A549 (cell line): ENCODE measurements at regions not wholly inside any gene's neighbourhood (a gene's known extent, or its start where the extent isn't known, plus 50 kb on each side); places are given as distances from the start of the nearest gene placed in this dataset.

Experiments used
- ATAC-seq, 2 experiments: fragments of 200-7000 bp in 1 of 2; fragments of >200 bp in 1 of 2; cut with Nextera tagmentation in 1 of 2; cut with Tn5 transposase in 1 of 2; 3 replicates each; pipeline versions ENCODE4 v1.8.0 to v1.9.1; 2018 to 2020; ENCODE audit warnings: mild to moderate bottlenecking in 1 of 2, moderate library complexity in 1 of 2
- CTCF ChIA-PET: fragments of 300-600 bp; sonication (Branson Sonifier 250); formaldehyde crosslinking; extraction: SDS; loops from one replicate; lab custom pipeline; 2021; ENCODE audit warnings: antibody characterized with exemption, inconsistent platforms; lab: Yijun Ruan, JAX
- POLR2A ChIA-PET: fragments of 350-600 bp; formaldehyde crosslinking; extraction: SDS; loops from one replicate; lab custom pipeline; 2021; ENCODE audit warnings: antibody characterized with exemption, inconsistent platforms; lab: Yijun Ruan, JAX
- DNase-seq, 2 experiments: peaks; one replicate each; pipeline versions ENCODE4 v3.0.0 to v3.0.0-alpha.2; 2011 to 2016; ENCODE audit warnings: low read depth in 1 of 2, low spot score in 1 of 2
- FAIRE-seq: peaks from 2 replicates; lab custom pipeline; 2011; peaks lifted over from hg19 to GRCh38; lab: Jason Lieb, UNC
- H3K27ac ChIP-seq, 2 experiments: fragments of >200 bp; sonication (Bioruptor Twin); formaldehyde crosslinking; 3 replicates each; pipeline ENCODE4 v1.5.1; 2016 to 2017
- H3K4me1 ChIP-seq: fragments of >200 bp; sonication (Bioruptor Twin); formaldehyde crosslinking; 3 replicates; pipeline ENCODE4 v1.6.1; 2016
- H3K4me2 ChIP-seq: fragments of >200 bp; sonication (Bioruptor Twin); formaldehyde crosslinking; 3 replicates; pipeline ENCODE4 v1.6.1; 2016
- H3K4me3 ChIP-seq: fragments of >200 bp; sonication (Bioruptor Twin); formaldehyde crosslinking; 3 replicates; pipeline ENCODE4 v1.5.1; 2016
- H3K9me3 ChIP-seq: fragments of >200 bp; sonication (Bioruptor Twin); formaldehyde crosslinking; 3 replicates; pipeline ENCODE4 v1.6.1; 2016
- BHLHE40 ChIP-seq: IDR thresholded peaks from 2 replicates; pipeline ENCODE4 v1.6.1; 2012; ENCODE audit warnings: low read depth, low read length, inconsistent platforms
- CBX8 ChIP-seq: fragments of 200-600 bp; sonication (generic); IDR thresholded peaks from 2 replicates; pipeline ENCODE4 v1.6.1; 2016
- CEBPB ChIP-seq, 2 experiments: fragments of >200 bp in 1 of 2; sonication (Bioruptor Twin) in 1 of 2; formaldehyde crosslinking in 1 of 2; IDR thresholded peaks; 2 replicates each; pipeline ENCODE4 v1.6.1; 2012 to 2016
- CHD2 ChIP-seq: fragments of 150-350 bp; IDR thresholded peaks from 2 replicates; pipeline ENCODE4 v1.6.1; 2014; ENCODE audit warnings: low read length; ENCODE audit not compliant: partially characterized antibody
- CHD4 ChIP-seq: fragments of 200-600 bp; sonication (generic); IDR thresholded peaks from 2 replicates; pipeline ENCODE4 v1.6.1; 2016; ENCODE audit warnings: antibody characterized with exemption, mild to moderate bottlenecking, borderline replicate concordance
- ELK1 ChIP-seq: fragments of 150-350 bp; IDR thresholded peaks from 2 replicates; pipeline ENCODE4 v1.6.1; 2014; ENCODE audit warnings: low read depth, mild to moderate bottlenecking, low read length
- GATA3 ChIP-seq: IDR thresholded peaks from 2 replicates; pipeline ENCODE4 v1.6.1; 2012; ENCODE audit warnings: borderline replicate concordance
- HDAC2 ChIP-seq: fragments of 200-600 bp; sonication (generic); IDR thresholded peaks from 2 replicates; pipeline ENCODE4 v1.6.1; 2016
- HES2 ChIP-seq: fragments of >200 bp; sonication (Bioruptor Twin); formaldehyde crosslinking; IDR thresholded peaks from 2 replicates; pipeline ENCODE4 v1.6.1; 2016
- HOXB13 ChIP-seq: fragments of 250-450 bp; sonication (Bioruptor Pico); IDR thresholded peaks from 2 replicates; pipeline ENCODE4 v1.5.0; 2020; ENCODE audit warnings: low read depth, mild to moderate bottlenecking, moderate library complexity
- JUN ChIP-seq, 2 experiments: fragments of >200 bp; sonication (Bioruptor Twin); formaldehyde crosslinking; IDR thresholded peaks; 2 replicates in 1 of 2; 3 replicates in 1 of 2; pipeline ENCODE4 v1.6.1; 2016 to 2017
- JUNB ChIP-seq: fragments of >200 bp; sonication (Bioruptor Twin); formaldehyde crosslinking; IDR thresholded peaks from 2 replicates; pipeline ENCODE4 v1.6.1; 2016
- KDM1A ChIP-seq: fragments of 200-600 bp; sonication (generic); IDR thresholded peaks from 2 replicates; pipeline ENCODE4 v1.6.1; 2016; ENCODE audit warnings: low read depth, mild to moderate bottlenecking
- MAX ChIP-seq: IDR thresholded peaks from 2 replicates; pipeline ENCODE4 v1.6.1; 2012
- MYC ChIP-seq: IDR thresholded peaks from 2 replicates; pipeline ENCODE4 v1.6.1; 2012; ENCODE audit warnings: mild to moderate bottlenecking, inconsistent platforms, low read length, improper control_type of control experiment, borderline replicate concordance
- NR3C1 ChIP-seq: fragments of >200 bp; sonication (Bioruptor Twin); formaldehyde crosslinking; IDR thresholded peaks from 3 replicates; pipeline ENCODE4 v1.6.1; 2017
- PHF8 ChIP-seq: fragments of 200-600 bp; sonication (generic); IDR thresholded peaks from 2 replicates; pipeline ENCODE4 v1.6.1; 2016; ENCODE audit warnings: low read depth, mild to moderate bottlenecking, antibody characterized with exemption, moderate library complexity, borderline replicate concordance
- RAD21 ChIP-seq, 2 experiments: fragments of >200 bp in 1 of 2; sonication (Bioruptor Twin) in 1 of 2; formaldehyde crosslinking in 1 of 2; IDR thresholded peaks in 1 of 2; conservative IDR thresholded peaks in 1 of 2; 2 replicates in 1 of 2; 3 replicates in 1 of 2; pipeline ENCODE4 v1.6.1; 2012 to 2018; ENCODE audit warnings: inconsistent platforms in 1 of 2
- RARB ChIP-seq: fragments of 250-450 bp; sonication (Bioruptor Pico); IDR thresholded peaks from 2 replicates; pipeline ENCODE4 v1.8.0; 2021; ENCODE audit warnings: mild to moderate bottlenecking, moderate library complexity
- RCOR1 ChIP-seq: fragments of 150-350 bp; IDR thresholded peaks from 2 replicates; pipeline ENCODE4 v1.6.1; 2014; ENCODE audit warnings: antibody characterized with exemption, low read length, low read depth
- SMC3 ChIP-seq: fragments of >200 bp; sonication (Bioruptor Twin); formaldehyde crosslinking; IDR thresholded peaks from 3 replicates; pipeline ENCODE4 v1.6.1; 2018; ENCODE audit warnings: inconsistent platforms
- SREBF2 ChIP-seq: fragments of 450-650 bp; IDR thresholded peaks from 2 replicates; pipeline ENCODE4 v1.6.1; 2014; ENCODE audit warnings: mild to moderate bottlenecking, moderate library complexity
- USF2 ChIP-seq: fragments of 450-650 bp; IDR thresholded peaks from 2 replicates; pipeline ENCODE4 v1.6.1; 2014; ENCODE audit warnings: antibody characterized with exemption
- ZFP36 ChIP-seq: fragments of 450-650 bp; IDR thresholded peaks from 2 replicates; pipeline ENCODE4 v1.6.1; 2014; ENCODE audit warnings: borderline replicate concordance; ENCODE audit not compliant: partially characterized antibody
- ZNF302 ChIP-seq: fragments of 250-450 bp; sonication (Bioruptor Pico); IDR thresholded peaks from 2 replicates; pipeline ENCODE4 v1.9.0; 2021; ENCODE audit warnings: inconsistent platforms, mild to moderate bottlenecking, moderate library complexity
- WGBS: methylation state at CpG from one replicate; pipeline ENCODE4 v1.1.6; 2017; ENCODE audit errors: missing lambda C conversion rate; 5-methylcytosine and 5-hydroxymethylcytosine counted together
- TF ChIP-seq, protein P1 (sequence below): fragments of >200 bp; sonication (Bioruptor Twin); formaldehyde crosslinking; IDR thresholded peaks from 3 replicates; pipeline ENCODE4 v1.6.1; 2016
- TF ChIP-seq, protein P2 (sequence below): IDR thresholded peaks from 2 replicates; pipeline ENCODE4 v1.6.1; 2012

DNA sequence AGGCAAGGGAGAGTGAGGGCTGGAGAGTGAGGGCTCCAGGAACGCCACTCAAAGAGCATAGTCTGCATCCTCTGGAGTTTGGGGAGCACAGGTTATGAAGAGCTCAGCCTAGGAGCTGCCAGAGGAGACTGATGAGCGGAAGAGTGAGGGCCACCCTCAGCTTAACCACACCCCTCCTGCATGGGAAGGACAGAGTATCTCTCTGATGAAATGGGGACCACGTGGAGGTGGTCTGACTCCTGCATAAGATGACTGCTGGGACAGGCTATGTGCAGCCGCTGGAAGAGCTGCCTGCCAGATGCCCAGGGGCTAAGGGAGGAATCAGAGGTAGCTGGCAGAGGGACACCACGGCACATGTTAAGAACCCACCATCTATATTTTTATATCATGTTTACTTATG lies 162.9 kb upstream of the POU2AF2 start:
- TF ChIP-seq CHD2 (no peak), JUN (IDR thresholded peaks at IDR 0.05) (no peak), USF2 (no peak), CHD4 (no peak), RCOR1 (no peak), NR3C1 (no peak), SREBF2 (no peak), MAX (no peak), MYC (no peak), SMC3 (no peak)
- TF ChIP-seq, protein P1, sequence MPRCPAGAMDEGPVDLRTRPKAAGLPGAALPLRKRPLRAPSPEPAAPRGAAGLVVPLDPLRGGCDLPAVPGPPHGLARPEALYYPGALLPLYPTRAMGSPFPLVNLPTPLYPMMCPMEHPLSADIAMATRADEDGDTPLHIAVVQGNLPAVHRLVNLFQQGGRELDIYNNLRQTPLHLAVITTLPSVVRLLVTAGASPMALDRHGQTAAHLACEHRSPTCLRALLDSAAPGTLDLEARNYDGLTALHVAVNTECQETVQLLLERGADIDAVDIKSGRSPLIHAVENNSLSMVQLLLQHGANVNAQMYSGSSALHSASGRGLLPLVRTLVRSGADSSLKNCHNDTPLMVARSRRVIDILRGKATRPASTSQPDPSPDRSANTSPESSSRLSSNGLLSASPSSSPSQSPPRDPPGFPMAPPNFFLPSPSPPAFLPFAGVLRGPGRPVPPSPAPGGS = no peak
- TF ChIP-seq, protein P2, sequence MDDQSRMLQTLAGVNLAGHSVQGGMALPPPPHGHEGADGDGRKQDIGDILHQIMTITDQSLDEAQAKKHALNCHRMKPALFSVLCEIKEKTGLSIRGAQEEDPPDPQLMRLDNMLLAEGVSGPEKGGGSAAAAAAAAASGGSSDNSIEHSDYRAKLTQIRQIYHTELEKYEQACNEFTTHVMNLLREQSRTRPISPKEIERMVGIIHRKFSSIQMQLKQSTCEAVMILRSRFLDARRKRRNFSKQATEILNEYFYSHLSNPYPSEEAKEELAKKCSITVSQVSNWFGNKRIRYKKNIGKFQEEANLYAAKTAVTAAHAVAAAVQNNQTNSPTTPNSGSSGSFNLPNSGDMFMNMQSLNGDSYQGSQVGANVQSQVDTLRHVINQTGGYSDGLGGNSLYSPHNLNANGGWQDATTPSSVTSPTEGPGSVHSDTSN = no peak
- CTCF ChIA-PET = no interaction called here
- 25% methylated on average over 5 of the region's 5 CpGs for WGBS
- DNase-seq (no peak), ATAC-seq (no peak), FAIRE-seq (no peak)
- Histone ChIP-seq H3K9me3 (no peaks in the 10 kb centered on the region), H3K4me1 (no peaks in the 10 kb centered on the region), H3K4me3 (no peak overlapping the region), H3K27ac (no peak overlapping the region), H3K4me2 (no peak overlapping the region)
- POLR2A ChIA-PET = no interaction called here

DNA sequence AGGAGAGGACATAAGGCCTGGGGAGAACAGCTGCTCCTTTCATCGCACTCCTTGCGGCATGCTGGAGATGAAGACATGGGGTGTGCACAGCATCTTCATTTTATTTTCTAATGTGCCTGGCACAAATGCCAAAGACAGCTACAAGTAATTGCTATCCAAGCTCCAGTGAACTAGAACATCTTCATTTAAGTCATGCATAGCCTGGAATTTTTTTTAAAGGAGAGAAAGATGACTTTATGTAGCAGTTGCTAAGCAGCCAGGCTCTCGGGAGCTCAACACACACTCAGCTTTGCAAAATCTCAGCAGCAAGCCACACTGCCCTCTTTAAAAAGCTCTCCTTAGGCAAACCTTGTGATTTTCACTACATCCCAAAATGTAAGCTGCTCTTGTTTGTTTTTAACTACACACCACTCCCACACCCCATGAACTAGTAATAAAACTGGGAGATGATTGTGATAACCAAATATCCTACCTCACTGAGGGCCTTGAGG lies 164.5 kb upstream of the POU2AF2 start:
- POLR2A ChIA-PET = no interaction called here
- H3K9me3 ChIP-seq = no peaks in the 10 kb centered on the region
- CTCF ChIA-PET = no interaction called here
- no peak overlapping the region for H3K4me2 ChIP-seq
- no peak for ATAC-seq
- 85% methylated on average over 3 of the region's 3 CpGs for WGBS
- no peak for FAIRE-seq
- no peak overlapping the region for H3K4me3 ChIP-seq
- no peaks in the 10 kb centered on the region for H3K4me1 ChIP-seq
- DNase-seq = no peak
- H3K27ac ChIP-seq = no peak overlapping the region
- TF ChIP-seq GATA3 = no peak
- no peak for TF ChIP-seq RAD21 (conservative IDR thresholded peaks at IDR 0.05 in 1 of 2, IDR thresholded peaks at IDR 0.05 in 1 of 2)
- no peak for TF ChIP-seq HDAC2
- no peak for TF ChIP-seq KDM1A

GRCh38 chr11:111077530-111078322 lies 167.8 kb upstream of the POU2AF2 start:
- no peak for DNase-seq
- no peaks in the 10 kb centered on the region for H3K4me1 ChIP-seq
- H3K4me2 ChIP-seq = no peak overlapping the region
- WGBS = 7% methylated on average over 3 of the region's 3 CpGs
- ChIA-PET CTCF (interaction anchor here (0.6 kb wide), 1 partner anchor 252 kb away, joined by 3 read pairs; no protein-coding TSS in a partner anchor), POLR2A (no interaction called here)
- H3K9me3 ChIP-seq = no peaks in the 10 kb centered on the region
- no peak for TF ChIP-seq CBX8
- TF ChIP-seq BHLHE40 = no peak
- no peak for TF ChIP-seq ELK1
- TF ChIP-seq HOXB13 (CRISPR knock-in tag) = no peak
- no peak for TF ChIP-seq RARB (CRISPR knock-in tag)
- TF ChIP-seq PHF8 = no peak
- no peak for TF ChIP-seq HDAC2
- no peak for TF ChIP-seq ZFP36
- TF ChIP-seq HES2 = no peak
- no peak for TF ChIP-seq ZNF302 (CRISPR knock-in tag)
- TF ChIP-seq CHD4 = no peak
- TF ChIP-seq JUNB = no peak
- TF ChIP-seq CEBPB (IDR thresholded peaks at IDR 0.05) = no peak
- FAIRE-seq = no peak
- no peak for ATAC-seq
- no peak overlapping the region for H3K27ac ChIP-seq
- no peak overlapping the region for H3K4me3 ChIP-seq
